ENCODE measurements at regions not wholly inside any gene's neighbourhood (a gene's known extent, or its start where the extent isn't known, plus 50 kb on each side); places are given as distances from the start of the nearest gene placed in this dataset.

DNA sequence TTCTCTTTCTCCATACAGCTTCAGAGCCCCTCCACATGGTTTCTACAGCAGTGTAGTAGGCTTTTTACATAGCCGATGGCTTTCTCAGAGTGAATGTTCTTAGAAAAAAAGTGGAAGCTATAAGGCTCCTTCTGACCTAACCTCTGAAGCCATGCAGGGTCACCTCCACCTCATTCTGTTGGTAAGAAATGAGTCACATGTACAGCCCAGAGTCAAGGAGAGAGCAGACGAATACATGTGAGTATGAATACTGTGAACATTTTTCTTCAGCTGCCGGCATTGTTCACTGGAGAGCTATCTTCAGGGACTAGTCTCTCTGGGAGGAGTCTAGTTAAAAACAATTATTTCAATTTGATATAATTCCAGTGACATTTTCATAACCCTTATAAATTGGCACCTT, 68.2 kb upstream of the THRB start:
- TF ChIP-seq, protein P1, sequence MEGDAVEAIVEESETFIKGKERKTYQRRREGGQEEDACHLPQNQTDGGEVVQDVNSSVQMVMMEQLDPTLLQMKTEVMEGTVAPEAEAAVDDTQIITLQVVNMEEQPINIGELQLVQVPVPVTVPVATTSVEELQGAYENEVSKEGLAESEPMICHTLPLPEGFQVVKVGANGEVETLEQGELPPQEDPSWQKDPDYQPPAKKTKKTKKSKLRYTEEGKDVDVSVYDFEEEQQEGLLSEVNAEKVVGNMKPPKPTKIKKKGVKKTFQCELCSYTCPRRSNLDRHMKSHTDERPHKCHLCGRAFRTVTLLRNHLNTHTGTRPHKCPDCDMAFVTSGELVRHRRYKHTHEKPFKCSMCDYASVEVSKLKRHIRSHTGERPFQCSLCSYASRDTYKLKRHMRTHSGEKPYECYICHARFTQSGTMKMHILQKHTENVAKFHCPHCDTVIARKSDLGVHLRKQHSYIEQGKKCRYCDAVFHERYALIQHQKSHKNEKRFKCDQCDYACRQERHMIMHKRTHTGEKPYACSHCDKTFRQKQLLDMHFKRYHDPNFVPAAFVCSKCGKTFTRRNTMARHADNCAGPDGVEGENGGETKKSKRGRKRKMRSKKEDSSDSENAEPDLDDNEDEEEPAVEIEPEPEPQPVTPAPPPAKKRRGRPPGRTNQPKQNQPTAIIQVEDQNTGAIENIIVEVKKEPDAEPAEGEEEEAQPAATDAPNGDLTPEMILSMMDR (IDR thresholded peaks at IDR 0.05; ENCODE audit: low read length), result no peak
- TF ChIP-seq EZH2phosphoT487 (IDR thresholded peaks at IDR 0.05; ENCODE audit: low read length), result no peak
